ENCODE measurements at regions not wholly inside any gene's neighbourhood (a gene's known extent, or its start where the extent isn't known, plus 50 kb on each side); places are given as distances from the start of the nearest gene placed in this dataset.

DNA sequence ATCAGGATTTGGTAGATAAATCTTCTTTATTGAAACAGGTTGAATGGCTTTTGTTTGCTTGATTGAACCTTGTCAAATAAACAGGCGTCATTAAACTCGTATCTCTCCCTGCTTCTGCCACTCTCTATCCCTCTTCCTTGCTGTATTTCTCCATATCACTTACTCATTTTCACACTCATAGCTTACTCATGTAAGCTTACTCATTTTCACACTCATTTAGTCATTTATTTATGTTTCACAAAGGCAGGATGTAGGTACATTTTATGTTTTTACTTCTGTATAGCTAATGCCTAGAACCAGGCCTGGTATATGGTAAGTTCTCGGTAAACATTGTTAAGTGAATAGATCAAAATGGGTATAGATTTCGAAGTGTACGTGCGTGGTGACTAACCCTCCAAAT lies 450.0 kb downstream of the PMP22 start:
- DNase-seq (ENCODE audit: low read depth, low spot score), result no peak

DNA sequence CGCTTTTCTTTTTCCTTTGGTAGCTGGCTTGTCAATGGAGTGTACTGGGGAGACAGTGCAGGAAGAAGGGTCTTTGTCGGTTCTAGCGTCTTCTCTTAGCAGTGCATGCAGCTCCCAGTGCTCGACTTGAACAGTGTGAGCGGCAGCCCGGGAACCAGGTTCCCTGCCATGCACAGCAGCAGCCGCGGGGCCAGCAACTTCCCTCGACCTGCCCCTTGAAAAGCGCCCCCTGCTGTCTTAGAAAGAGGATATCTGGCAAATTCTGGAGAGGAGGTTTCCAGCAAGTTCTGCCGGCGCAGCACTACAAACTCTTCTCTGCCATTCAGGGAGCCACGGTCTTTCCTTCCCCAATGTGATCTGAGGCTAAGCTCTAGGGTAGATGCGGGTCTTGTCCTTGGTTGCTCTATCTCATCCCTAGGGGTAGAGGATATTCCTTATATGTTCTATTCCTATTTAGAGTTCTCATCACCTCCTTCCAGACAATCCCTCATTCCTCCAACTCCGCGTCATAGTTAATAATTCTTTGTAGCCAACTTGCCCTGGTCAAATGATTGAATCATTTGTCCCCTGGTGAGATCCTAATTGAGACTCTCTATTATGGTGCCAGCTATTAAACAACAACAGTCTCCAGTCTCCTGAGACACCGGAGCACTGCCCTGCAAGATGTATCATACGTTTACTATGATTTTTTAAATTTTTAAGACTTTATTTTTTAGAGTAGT lies 451.3 kb downstream of the PMP22 start:
- no peak for DNase-seq (ENCODE audit: low read depth, low spot score)

DNA sequence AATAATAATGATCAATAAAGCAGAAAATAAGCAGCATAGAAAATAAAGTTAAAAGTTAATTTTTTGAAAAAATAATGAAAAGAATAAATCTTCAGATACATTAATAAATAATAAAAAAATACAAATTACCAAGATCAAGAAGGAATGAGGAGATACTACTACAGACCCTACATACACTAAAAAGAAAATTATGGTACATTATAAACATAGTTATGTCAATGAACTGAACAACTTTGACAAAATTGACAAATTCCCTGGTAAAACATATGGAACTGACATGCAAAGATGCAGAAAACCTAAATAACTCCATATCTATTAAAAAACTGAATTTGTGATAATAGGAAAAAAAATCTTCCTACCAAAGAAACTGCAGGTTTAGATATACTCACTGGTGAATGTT lies 456.7 kb downstream of the PMP22 start:
- DNase-seq (ENCODE audit: low read depth, low spot score), result no peak

DNA sequence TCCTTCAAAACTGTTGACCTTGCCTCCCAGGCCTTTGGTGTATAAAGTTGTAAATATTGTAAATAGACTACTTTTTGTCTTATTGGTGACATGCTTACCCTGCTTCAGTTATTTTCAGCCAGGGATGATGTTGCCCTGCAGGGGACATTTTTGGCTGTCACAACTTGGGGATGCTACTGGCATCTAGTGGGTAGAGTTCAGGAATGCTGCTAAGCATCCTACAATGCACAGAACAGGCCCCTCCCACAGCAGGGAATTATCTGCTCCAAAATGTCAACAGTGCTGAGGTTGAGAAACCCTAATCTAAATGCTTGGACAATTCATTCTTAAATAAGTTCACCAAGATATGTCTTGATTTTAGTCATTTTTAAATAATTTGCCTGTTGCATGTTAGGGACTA lies 459.8 kb downstream of the PMP22 start:
- DNase-seq (ENCODE audit: low read depth, low spot score), result no peak

DNA sequence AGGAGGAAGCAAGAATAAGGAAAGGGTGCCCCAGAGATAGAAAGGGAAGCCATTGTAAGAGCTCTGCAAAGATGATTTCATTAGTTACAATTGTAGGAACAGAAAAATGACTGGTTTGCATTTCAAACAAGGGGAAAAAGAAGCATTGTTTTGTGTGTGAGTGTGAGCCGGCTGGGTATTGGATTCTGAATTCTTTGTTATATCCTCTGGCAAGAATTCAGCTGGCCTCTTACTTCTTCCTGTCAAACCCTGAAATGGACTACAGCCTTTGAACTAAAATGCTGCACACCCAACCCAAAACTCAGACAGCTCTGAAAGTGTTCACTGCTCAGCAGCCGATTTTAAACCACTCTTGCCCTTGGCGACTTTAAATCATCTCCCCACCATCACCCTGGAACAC lies 461.3 kb downstream of the PMP22 start:
- DNase-seq (ENCODE audit: low read depth, low spot score), result no peak

DNA sequence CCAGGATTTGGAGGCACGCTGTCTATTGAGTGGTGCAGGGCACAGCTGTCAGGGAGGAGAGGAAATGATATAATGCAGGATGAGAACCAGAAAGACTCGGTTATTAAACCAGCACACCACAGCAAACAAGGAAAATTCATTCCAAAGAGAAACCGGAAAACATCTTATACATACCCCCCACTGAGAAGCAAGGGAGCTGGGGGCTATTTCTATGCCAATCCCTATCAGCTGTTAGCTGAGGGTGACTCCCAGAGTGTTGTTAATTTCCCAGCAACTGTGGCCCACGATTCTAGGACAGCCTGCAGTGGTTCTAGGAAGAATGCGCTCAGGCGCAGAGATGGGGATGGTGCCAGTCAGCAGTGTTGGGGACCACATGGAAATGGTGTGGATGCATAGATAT lies 467.3 kb downstream of the PMP22 start:
- DNase-seq (ENCODE audit: low read depth, low spot score), result no peak

DNA sequence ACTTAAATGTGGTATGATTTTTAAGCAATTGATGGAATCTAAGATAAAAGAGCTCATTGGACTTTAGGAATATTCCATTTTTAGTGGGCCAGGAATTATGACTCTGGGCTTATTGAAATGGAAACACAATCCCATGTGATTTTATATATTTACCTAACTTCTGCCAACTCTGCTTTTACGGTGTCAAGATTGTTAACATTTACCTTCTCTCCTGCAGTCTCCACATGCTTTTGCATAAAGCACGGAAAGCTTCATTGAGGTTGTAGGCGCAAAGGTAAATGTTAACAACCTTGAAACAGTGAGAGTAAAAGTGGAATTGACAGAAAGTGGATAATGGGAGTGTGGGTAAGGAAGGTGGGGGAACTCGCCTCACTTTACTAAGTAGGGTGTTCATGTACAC lies 468.1 kb downstream of the PMP22 start:
- no peak for DNase-seq (ENCODE audit: low read depth, low spot score)

DNA sequence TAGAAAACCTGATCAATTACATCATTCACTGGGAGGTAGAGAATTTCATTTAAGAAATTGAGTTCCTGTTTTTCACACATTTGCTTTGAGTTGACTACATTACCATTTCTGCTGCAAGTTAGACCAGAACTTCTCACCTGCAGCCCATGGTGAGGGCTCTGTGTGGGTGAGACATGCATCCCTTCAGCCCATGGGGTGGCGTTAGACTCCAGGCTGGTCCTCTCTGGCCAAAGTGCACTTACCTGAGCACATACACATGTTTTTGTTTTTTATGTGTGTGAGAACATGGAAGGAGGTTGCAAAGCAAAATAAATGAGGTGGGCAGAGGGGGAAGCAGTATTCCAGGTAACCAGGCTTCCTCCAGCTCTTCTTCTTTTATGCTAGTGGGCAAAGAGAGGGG lies 470.2 kb downstream of the PMP22 start:
- no peak for DNase-seq (ENCODE audit: low read depth, low spot score)

DNA sequence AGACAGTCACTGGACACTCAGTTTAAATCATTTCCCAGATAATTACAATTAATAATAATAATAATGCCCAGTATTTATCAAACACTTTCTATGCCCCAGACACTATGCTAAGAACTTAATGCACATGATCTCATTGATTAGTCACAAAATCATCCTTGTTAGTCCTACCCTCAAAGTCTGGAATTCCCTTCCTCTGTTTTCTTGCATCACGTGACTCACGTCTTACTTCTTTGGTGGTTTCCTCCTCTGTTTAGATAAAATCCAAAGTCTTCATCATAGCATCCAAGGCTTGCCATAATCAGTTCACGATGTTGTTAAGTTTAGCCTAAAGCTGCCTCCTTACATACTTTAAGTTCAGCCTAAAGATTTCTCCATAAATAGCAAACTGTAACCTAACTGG lies 471.9 kb downstream of the PMP22 start:
- no peak for DNase-seq (ENCODE audit: low read depth, low spot score)

DNA sequence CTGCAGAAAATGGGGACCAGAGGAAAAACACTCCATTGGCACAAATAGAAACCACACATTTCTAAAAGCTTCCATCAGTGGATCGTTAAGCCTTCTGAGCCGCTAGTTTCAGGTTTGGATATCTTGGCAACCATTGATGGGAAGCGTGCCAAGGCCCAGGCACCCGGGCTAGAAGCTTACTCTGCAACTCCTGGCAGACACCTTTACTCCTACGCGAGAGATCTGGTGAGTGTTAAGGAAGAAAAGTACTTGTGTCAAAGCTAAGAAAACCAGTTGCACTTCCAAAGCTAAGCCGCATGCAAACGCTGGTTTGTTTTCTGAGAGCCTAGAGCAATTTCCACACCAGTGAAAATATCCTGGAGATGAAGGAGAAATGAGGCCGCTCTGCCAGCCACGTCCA lies 472.4 kb downstream of the PMP22 start:
- DNase-seq (ENCODE audit: low read depth, low spot score), result no peak

DNA sequence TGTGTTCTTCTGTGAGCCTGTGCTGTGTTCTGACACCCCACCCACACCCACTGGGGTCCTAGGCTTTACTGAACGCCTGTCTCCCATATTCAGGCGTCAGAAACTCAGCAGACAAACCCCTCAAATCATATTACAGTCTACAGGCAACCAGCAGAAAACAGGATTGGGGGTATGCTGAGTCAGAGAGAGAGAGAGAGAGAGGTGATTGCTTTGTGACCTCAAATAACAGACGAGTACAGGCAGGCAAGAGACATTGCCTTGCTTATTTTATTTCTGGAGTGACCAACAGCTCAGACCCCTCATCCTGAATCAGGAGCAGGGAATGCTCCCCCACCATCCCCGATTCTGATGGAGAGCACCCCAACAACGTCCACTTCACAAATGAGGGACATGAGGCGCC lies 473.9 kb downstream of the PMP22 start:
- DNase-seq (ENCODE audit: low read depth, low spot score), result no peak

DNA sequence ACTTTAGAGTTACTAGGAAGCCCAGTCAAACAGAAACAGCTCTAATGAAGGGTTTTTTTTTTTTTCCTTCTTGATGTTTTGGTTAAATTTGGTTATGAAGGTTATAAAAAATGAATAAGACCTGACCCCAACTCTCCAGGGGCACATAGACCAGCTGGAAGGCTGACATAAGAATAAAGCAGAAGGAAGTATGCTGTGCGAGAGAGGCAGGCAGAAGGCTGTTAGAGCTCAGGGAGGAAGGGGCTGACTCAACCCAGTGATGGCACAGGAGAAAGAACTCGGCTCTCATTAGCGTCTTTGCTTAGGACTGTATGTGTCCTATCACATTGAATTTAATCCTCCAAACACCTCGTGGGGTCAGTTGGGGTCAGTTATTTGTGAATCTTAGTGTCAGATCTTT lies 474.6 kb downstream of the PMP22 start:
- peak; percentile 33 for DNase-seq (ENCODE audit: low read depth, low spot score)

DNA sequence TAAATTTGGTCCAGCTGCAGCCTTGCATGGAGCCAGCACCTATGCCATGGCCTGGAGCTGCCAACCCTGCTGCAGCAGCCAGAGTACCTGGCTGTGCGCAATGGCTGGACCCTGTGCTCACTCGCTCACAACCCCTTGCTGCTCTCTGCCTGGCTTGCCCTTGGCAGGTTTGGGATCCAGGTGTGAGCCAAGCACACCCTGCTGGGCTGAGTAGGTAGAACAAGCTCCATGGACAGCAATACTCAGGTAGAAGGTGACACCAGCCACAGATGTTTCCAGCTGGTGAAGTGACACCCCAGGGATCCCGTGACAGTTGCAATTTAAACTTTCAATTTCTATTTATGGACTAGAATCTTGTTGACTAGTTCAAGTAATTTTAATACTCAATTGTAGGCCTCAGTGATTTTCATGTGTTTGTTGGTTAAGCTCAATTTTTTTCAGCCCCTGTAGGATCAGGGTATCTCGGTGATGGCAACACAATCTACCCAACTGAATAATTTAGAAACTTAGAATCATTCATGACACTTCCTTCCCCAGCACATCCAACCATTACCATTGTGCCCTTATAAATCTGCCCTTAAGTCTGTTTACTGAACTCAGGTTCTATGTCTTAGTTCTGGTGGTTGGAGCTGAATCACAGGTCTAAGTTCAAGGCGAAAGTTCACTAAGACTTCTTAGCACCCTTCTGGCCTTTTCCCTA lies 480.0 kb downstream of the PMP22 start:
- DNase-seq (ENCODE audit: low read depth, low spot score), result no peak

DNA sequence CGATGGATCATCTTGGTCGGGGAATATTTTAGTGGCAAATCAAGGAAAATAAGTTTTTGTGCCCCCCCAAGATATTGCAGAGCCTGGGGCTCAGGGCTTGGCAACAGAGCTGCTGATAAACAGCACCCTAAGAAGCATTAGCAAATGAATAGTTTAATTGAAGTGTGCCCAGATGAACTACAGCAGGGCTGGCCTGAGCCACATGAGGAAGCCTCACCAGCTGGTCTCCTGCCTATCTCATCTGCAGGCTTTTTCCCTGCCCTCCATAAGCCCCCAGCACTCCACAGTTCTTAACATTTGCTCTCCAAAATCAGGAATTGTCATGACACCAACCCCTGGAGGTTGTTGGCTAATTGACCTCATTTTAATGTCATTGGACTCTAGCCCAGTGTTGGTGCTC lies 480.2 kb downstream of the HS3ST3B1 start:
- DNase-seq (ENCODE audit: low read depth, low spot score), result no peak

DNA sequence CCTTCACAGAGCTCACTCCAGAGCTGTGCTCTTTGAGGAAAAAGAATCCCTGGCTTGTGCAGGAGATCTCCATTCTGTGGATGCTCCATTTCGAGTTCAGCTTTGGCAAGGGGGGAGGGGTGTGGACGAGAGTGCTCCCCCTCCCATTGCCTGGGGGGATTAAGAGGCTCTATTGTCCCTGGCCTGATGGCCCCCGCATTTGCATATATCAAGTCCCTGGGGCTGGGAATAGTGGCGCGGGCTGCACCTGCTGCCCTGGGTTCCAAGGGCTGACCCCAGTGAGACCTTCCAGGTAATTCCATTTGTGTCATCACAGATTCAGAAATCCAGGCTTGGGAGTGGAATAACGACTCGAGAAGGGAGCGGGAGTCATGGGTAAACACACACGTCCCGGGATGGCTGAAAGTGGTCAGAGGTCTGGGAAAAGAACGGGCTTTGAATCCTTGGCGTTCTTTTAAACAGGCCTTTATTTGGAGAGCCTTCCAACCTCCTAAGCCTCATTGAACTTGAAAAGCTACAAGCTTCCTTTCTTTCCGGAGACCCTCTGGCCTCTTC lies 479.3 kb downstream of the HS3ST3B1 start:
- DNase-seq (ENCODE audit: low read depth, low spot score), result no peak

DNA sequence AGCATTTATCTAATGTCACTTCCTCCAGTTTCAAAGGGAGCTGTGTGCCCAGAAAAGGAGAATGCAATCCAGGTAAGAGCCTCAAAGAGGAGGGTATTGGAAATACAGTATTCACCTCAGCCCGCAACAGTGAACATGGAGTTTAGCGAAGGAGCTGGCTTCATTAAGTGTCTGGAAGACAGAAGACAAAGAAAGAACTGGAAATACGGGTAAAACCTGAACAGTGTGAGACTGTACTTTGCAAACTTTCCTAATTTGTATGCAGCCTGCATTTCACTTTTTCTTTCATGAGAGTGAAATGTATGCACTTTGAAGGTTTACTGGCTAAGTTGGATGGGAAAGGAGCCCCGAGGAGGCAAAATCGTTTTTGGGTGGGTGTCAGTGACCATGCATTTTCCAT lies 478.4 kb downstream of the HS3ST3B1 start:
- no peak for DNase-seq (ENCODE audit: low read depth, low spot score)

DNA sequence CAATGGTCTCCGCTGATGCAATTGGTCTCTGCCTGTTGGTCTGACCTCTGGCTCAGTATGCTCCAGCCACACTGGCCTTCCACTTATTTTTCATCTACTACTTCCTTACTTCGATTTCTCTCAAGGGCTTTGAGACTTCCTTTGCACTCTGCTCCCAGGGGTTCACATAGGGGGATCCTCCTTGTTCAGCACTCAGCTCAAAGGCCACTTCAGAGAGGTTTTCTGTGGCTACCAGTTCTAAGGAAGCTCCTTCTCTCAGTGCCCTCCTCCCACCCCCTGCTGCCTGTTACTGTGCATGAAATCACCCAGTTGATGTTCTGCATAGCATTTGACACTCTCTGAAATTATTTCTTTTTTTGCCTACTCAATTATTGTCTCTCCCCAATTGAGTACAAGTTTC lies 476.4 kb downstream of the HS3ST3B1 start:
- DNase-seq (ENCODE audit: low read depth, low spot score), result no peak

DNA sequence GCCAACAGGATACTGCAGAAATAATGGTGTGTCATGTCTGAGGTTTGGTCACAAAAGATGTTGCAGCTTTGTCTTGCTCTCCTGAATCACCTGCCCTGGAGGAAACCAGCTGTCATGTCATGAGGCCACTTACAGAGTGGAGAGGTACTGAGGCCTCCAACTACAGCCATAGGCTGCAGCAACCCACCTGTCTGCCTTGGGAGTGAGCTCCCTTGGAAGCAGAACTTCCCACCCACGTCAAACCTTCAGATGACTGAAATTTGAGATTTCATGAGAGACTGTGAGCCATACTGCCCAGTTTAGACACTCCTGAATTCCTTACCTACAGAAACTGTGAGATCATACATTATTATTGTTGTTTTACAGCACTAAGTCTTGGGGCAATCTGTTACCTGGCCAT lies 475.9 kb downstream of the HS3ST3B1 start:
- DNase-seq (ENCODE audit: low read depth, low spot score), result no peak

DNA sequence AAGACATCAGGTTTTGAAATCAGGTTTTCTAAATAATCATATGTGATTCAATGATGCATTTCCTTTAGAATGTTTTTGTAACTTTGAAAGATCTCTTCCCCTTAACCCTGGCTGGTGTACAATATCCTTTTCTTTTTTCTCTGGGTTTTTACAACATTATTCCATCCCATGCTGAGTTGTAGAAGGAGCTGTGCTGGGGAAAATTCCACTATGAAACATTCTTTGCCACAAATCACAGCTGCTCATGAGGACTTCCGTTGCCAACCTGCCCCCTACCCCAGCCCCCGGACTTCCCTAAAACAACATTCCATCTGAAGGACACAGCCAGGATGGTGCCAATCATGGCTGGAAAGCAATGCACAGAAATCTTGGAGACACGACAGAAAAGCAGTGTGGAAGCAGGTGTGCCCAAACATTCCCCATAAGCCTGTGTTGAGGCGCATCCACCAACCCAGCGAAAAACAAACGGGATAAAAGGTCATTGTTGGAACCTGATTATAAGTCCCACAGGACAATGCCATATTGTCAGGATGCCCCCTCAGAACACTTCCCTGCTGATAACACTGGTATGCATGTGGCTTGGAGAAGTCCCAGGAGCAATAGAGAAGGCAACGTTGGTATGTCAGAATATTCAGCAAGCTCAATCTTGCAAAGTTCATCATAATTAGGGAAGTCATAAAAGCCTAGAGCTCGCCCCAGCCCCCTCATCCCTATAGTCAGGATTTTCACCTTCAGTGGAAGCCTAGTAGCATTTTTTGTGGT lies 475.0 kb downstream of the HS3ST3B1 start:
- DNase-seq (ENCODE audit: low read depth, low spot score), result no peak

DNA sequence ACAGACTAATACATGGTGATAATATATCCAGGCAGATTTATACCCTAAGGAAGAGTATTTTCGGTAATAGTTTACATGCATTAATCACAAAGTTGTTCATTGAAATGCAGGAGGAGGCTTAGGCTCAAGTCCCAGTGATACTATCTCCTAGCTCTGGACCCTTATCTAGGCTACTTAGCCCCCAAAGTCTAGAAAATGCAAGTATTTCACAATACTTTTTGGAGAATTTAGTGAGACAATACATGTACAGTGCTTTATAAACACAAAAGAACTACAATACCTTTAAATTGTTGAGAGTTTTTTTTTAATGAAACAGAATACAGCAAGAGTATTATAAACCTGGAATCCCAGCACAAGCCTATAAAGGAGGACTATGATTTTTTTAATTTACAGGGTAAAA lies 473.9 kb downstream of the HS3ST3B1 start:
- DNase-seq (ENCODE audit: low read depth, low spot score), result no peak

DNA sequence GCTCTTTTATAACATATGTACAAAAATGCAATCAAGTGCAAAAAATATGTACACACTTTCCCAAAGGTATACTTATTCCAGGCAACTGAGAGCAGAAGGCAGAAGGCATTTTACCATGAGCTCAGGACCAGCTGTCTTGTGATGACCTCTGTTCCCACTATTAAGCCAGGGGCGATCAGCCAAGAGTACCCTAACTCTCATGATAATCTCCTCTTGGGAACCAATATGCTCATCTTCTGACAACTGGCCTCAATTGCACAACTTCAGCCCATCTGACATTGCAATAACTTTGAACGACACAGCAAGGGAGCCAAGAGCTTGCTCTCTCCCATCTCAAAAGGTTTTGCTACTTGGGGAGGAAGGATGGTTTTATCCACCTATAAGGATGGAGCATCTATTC lies 471.9 kb downstream of the HS3ST3B1 start:
- DNase-seq (ENCODE audit: low read depth, low spot score), result no peak

DNA sequence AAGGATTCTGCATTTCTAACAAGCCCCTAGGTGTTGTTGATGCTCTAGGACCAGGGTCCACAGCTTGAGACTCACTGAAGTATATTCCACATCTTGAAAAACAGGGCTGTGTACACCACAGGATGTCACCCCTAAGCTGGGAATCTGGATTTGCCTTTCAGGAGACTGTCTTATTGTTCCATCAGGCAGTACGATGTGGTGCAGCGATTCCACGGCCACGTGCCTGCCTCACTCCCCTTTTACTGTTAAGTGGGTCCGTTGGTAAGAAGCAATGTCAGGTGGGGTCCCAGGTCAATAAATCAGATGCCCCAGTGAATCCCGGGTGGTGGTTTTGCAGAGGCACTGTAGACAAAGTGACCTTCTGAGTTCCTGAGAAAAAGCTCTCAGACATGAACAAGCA lies 470.7 kb downstream of the HS3ST3B1 start:
- DNase-seq (ENCODE audit: low read depth, low spot score), result no peak

DNA sequence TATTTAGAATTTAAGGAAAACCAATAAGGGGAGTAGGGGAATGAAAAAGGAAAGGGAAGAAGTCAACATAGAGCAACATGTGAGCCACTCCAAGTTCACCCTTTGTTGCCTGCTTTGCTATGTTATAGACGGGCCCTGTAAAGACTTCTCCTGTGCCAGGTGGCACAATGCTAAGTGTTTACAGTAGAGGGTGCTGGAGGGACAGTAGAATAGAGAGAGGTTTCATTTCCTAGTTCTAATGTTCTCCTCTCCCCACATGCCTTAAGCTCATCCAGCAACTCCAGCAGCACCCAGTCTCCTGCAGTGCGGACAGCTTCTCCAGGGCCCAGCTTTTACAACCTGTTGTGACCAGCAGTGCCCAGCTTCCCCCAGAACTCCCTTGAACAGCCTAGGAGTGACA lies 468.0 kb downstream of the HS3ST3B1 start:
- no peak for DNase-seq (ENCODE audit: low read depth, low spot score)
